CD14-positive monocyte (primary cell): ENCODE measurements at regions not wholly inside any gene's neighbourhood (a gene's known extent, or its start where the extent isn't known, plus 50 kb on each side); places are given as distances from the start of the nearest gene placed in this dataset.

ENCODE experiments used
- DNase-seq, 3 donors: peaks; one replicate each; pipeline ENCODE4 v3.0.0-alpha.2; 2011 to 2022
- H2AFZ ChIP-seq: 2 replicates; pipeline ENCODE4 v1.6.0; 2012; ENCODE audit warnings: mild to moderate bottlenecking, low read depth, low read length, inconsistent platforms; ENCODE audit not compliant: insufficient read depth, poor library complexity, severe bottlenecking
- H3K27ac ChIP-seq, 2 donors: 1 replicate in 1 of 2; 2 replicates in 1 of 2; pipeline ENCODE4 v1.5.1; 2012 to 2013; ENCODE audit warnings: low read length in 2 of 2, control low read depth in 1 of 2, inconsistent platforms in 1 of 2, low read depth in 1 of 2, mild to moderate bottlenecking in 1 of 2
- H3K27me3 ChIP-seq, 2 donors: one replicate each; pipeline versions ENCODE4 v1.6.0 to v1.6.1; 2011 to 2013; ENCODE audit warnings: low read length in 2 of 2; ENCODE audit not compliant: control insufficient read depth in 2 of 2, insufficient read depth in 2 of 2
- H3K36me3 ChIP-seq, 2 donors: replicated peaks in 1 of 2; 1 replicate in 1 of 2; 2 replicates in 1 of 2; pipeline versions ENCODE4 v1.5.1 to v1.6.1; 2012 to 2013; ENCODE audit warnings: low read length in 2 of 2, control low read depth in 1 of 2, inconsistent platforms in 1 of 2, mild to moderate bottlenecking in 1 of 2; ENCODE audit not compliant: insufficient read depth in 2 of 2, control insufficient read depth in 1 of 2
- H3K4me1 ChIP-seq, 2 donors: 1 replicate in 1 of 2; 2 replicates in 1 of 2; pipeline versions ENCODE4 v1.5.1 to v1.6.1; 2012 to 2013; ENCODE audit warnings: low read length in 2 of 2, control low read depth in 1 of 2, inconsistent platforms in 1 of 2, mild to moderate bottlenecking in 1 of 2, moderate library complexity in 1 of 2; ENCODE audit not compliant: insufficient read depth in 2 of 2, control insufficient read depth in 1 of 2
- H3K4me2 ChIP-seq: replicated peaks from 2 replicates; pipeline ENCODE3; 2012; ENCODE audit warnings: low read length, moderate library complexity, mild to moderate bottlenecking; ENCODE audit not compliant: poor library complexity, severe bottlenecking; ENCODE audit errors: extremely low read depth
- H3K4me3 ChIP-seq, 3 experiments: fragments of 200-600 bp in 1 of 3; sonication (generic) in 1 of 3; replicated peaks in 1 of 3; 1 replicate in 2 of 3; 2 replicates in 1 of 3; pipeline ENCODE4 v1.5.1; 2011 to 2013; ENCODE audit warnings: low read length in 3 of 3, mild to moderate bottlenecking in 3 of 3, control low read depth in 2 of 3, low read depth in 2 of 3, inconsistent platforms in 1 of 3, moderate library complexity in 1 of 3
- H3K79me2 ChIP-seq: 2 replicates; pipeline ENCODE4 v1.6.0; 2012; ENCODE audit warnings: mild to moderate bottlenecking, control low read depth, inconsistent platforms, low read length, moderate library complexity; ENCODE audit not compliant: insufficient read depth
- H3K9ac ChIP-seq: 2 replicates; pipeline ENCODE4 v1.6.0; 2017; ENCODE audit warnings: low read length, mild to moderate bottlenecking; ENCODE audit not compliant: insufficient read depth, poor library complexity, severe bottlenecking
- H3K9me3 ChIP-seq, 2 donors: replicated peaks in 1 of 2; 1 replicate in 1 of 2; 2 replicates in 1 of 2; pipeline versions ENCODE4 v1.5.1 to v1.6.1; 2012 to 2013; ENCODE audit warnings: low read length in 2 of 2, control low read depth in 1 of 2; ENCODE audit not compliant: control insufficient read depth in 1 of 2, insufficient read depth in 1 of 2
- H4K20me1 ChIP-seq: 2 replicates; pipeline ENCODE4 v1.6.0; 2012; ENCODE audit warnings: mild to moderate bottlenecking, low read length, control low read depth, moderate library complexity; ENCODE audit not compliant: insufficient read depth
- H3K27ac Mint-ChIP-seq, 7 donors: one replicate each; pipeline ENCODE4 v1.8.0; 2020; ENCODE audit warnings: mild to moderate bottlenecking in 7 of 7, mixed read lengths in 7 of 7, moderate library complexity in 6 of 7, inconsistent platforms in 2 of 7
- H3K27me3 Mint-ChIP-seq, 3 donors: one replicate each; pipeline ENCODE4 v1.8.0; 2021 to 2022; ENCODE audit warnings: low read depth in 3 of 3, mild to moderate bottlenecking in 3 of 3, mixed read lengths in 3 of 3, moderate library complexity in 3 of 3, inconsistent platforms in 1 of 3
- H3K36me3 Mint-ChIP-seq, 2 donors: one replicate each; pipeline ENCODE4 v1.8.0; 2020; ENCODE audit warnings: mixed read lengths in 2 of 2, inconsistent platforms in 1 of 2, mild to moderate bottlenecking in 1 of 2
- H3K4me1 Mint-ChIP-seq: one replicate; pipeline ENCODE4 v1.8.0; 2020; ENCODE audit warnings: mild to moderate bottlenecking, mixed read lengths
- H3K4me3 Mint-ChIP-seq, 2 donors: one replicate each; pipeline ENCODE4 v1.8.0; 2020; ENCODE audit warnings: mild to moderate bottlenecking in 2 of 2, mixed read lengths in 2 of 2, moderate library complexity in 1 of 2
- H3K9me3 Mint-ChIP-seq, 7 donors: one replicate each; pipeline ENCODE4 v1.8.0; 2020 to 2022; ENCODE audit warnings: mixed read lengths in 7 of 7, mild to moderate bottlenecking in 6 of 7, moderate library complexity in 6 of 7, inconsistent platforms in 2 of 7
- CTCF ChIP-seq: fragments of 200-600 bp; IDR thresholded peaks from one replicate; pipeline ENCODE4 v1.8.0; 2022; ENCODE audit warnings: antibody characterized with exemption, mild to moderate bottlenecking
- WGBS: methylation state at CpG from one replicate; pipeline ENCODE4 v1.1.5; 2013; ENCODE audit warnings: missing lambda C conversion rate; ENCODE audit not compliant: insufficient coverage; 5-methylcytosine and 5-hydroxymethylcytosine counted together
- intact Hi-C, 2 donors: fragments of 100-400 bp; cut with micrococcal nuclease; formaldehyde crosslinking; loops; one replicate each; pipeline versions ENCODE4 v1.15.0 to v1.15.1; 2023

GRCh38 chr5:29498860-29499259 is 1694.6 kb upstream of the CDH6 start:
- Mint-ChIP-seq H3K27ac (no peak overlapping the region), H3K4me1 (no peaks in the 10 kb centered on the region), H3K9me3 (peaks cover 15 to 32% (median 21%) of the 10 kb centered on the region in 7 donors), H3K4me3 (no peak overlapping the region), H3K27me3 (no peaks in the 10 kb centered on the region), H3K36me3 (no peaks in the 10 kb centered on the region)
- Histone ChIP-seq H3K27me3 (no peaks in the 10 kb centered on the region), H3K9me3 (peaks cover 20 to 30% of the 10 kb centered on the region in 2 donors), H3K27ac (no peak overlapping the region), H3K79me2 (no peaks in the 10 kb centered on the region), H3K4me1 (no peaks in the 10 kb centered on the region), H3K9ac (no peak overlapping the region), H3K4me3 (no peak overlapping the region), H3K36me3 (no peaks in the 10 kb centered on the region), H3K4me2 (no peak overlapping the region), H2AFZ (no peak overlapping the region), H4K20me1 (no peaks in the 10 kb centered on the region)
- TF ChIP-seq CTCF = no peak
- WGBS = 94% methylated on average over 3 of the region's 4 CpGs
- intact Hi-C loops = loop anchor here in 1 of 2 donors (2.0 kb wide), 1 partner anchor 14 kb away; no protein-coding TSS in a partner anchor
- no peak for DNase-seq

GRCh38 chr5:29498412-29498811 is 1695.1 kb upstream of the CDH6 start:
- H3K27ac ChIP-seq = no peak overlapping the region
- no peaks in the 10 kb centered on the region for H3K27me3 Mint-ChIP-seq
- intact Hi-C loops = loop anchor here in 1 of 2 donors (2.0 kb wide), 1 partner anchor 14 kb away; no protein-coding TSS in a partner anchor
- H3K9me3 ChIP-seq = peaks cover 23 to 30% of the 10 kb centered on the region in 2 donors
- H3K4me1 Mint-ChIP-seq = no peaks in the 10 kb centered on the region
- H3K4me2 ChIP-seq = no peak overlapping the region
- peaks cover 15 to 32% (median 22%) of the 10 kb centered on the region in 7 donors for H3K9me3 Mint-ChIP-seq
- no peaks in the 10 kb centered on the region for H3K4me1 ChIP-seq
- no peak overlapping the region for H3K9ac ChIP-seq
- H3K4me3 ChIP-seq = no peak overlapping the region
- H3K4me3 Mint-ChIP-seq = no peak overlapping the region
- H3K79me2 ChIP-seq = no peaks in the 10 kb centered on the region
- no peaks in the 10 kb centered on the region for H3K36me3 Mint-ChIP-seq
- TF ChIP-seq CTCF = no peak
- WGBS = 100% methylated on average over 1 of the region's 2 CpGs
- no peak for DNase-seq
- H2AFZ ChIP-seq = no peak overlapping the region
- H3K27ac Mint-ChIP-seq = no peak overlapping the region
- no peaks in the 10 kb centered on the region for H4K20me1 ChIP-seq
- no peaks in the 10 kb centered on the region for H3K27me3 ChIP-seq
- H3K36me3 ChIP-seq = no peaks in the 10 kb centered on the region
